ENCODE measurements at regions not wholly inside any gene's neighbourhood (a gene's known extent, or its start where the extent isn't known, plus 50 kb on each side); places are given as distances from the start of the nearest gene placed in this dataset.
"Not testable (repeated sequence)": the region's sequence is repeated elsewhere in the genome, so short reads cannot be mapped to it uniquely, and the experiment has no call there.

GRCh38 chr4:118410138-118410537 is 57.3 kb upstream of the PRSS12 start:
- DNase-seq (ENCODE audit: low read depth) = no peak

- no peak for DNase-seq (ENCODE audit: low read depth)
Observed at GRCh38 chr4:118417325-118417724, 64.5 kb upstream of the PRSS12 start.

GRCh38 chr4:118417800-118418199 is 65.0 kb upstream of the PRSS12 start:
- DNase-seq (ENCODE audit: low read depth) = not testable (repeated sequence)

GRCh38 chr4:118418396-118418795 is 65.6 kb upstream of the PRSS12 start:
- not testable (repeated sequence) for DNase-seq (ENCODE audit: low read depth)

GRCh38 chr4:118419626-118420025 is 66.8 kb upstream of the PRSS12 start:
- not testable (repeated sequence) for DNase-seq (ENCODE audit: low read depth)

GRCh38 chr4:118424062-118424461 is 71.3 kb upstream of the PRSS12 start:
- DNase-seq (ENCODE audit: low read depth) = peak; percentile 18

GRCh38 chr4:118428881-118429280 is 76.1 kb upstream of the PRSS12 start:
- DNase-seq (ENCODE audit: low read depth) = not testable (repeated sequence)

GRCh38 chr4:118432359-118432758 is 79.6 kb upstream of the PRSS12 start:
- not testable (repeated sequence) for DNase-seq (ENCODE audit: low read depth)

GRCh38 chr4:118433612-118434375 is 81.0 kb upstream of the PRSS12 start:
- DNase-seq (ENCODE audit: low read depth) = not testable (repeated sequence)

- DNase-seq (ENCODE audit: low read depth) = not testable (repeated sequence)
Observed at GRCh38 chr4:118435415-118435814, 82.6 kb upstream of the PRSS12 start.

- DNase-seq (ENCODE audit: low read depth) = not testable (repeated sequence)
Observed at GRCh38 chr4:118442115-118442837, 89.5 kb upstream of the PRSS12 start.

GRCh38 chr4:118447397-118447796 is 94.6 kb upstream of the PRSS12 start:
- DNase-seq (ENCODE audit: low read depth) = not testable (repeated sequence)

GRCh38 chr4:118454857-118455256 is 102.1 kb upstream of the PRSS12 start:
- not testable (repeated sequence) for DNase-seq (ENCODE audit: low read depth)

- not testable (repeated sequence) for DNase-seq (ENCODE audit: low read depth)
Observed at GRCh38 chr4:118461435-118461834, 108.6 kb upstream of the PRSS12 start.

- DNase-seq (ENCODE audit: low read depth) = not testable (repeated sequence)
Observed at GRCh38 chr4:118465831-118466230, 113.0 kb upstream of the PRSS12 start.

- not testable (repeated sequence) for DNase-seq (ENCODE audit: low read depth)
Observed at GRCh38 chr4:118474001-118474626, 121.3 kb upstream of the PRSS12 start.

GRCh38 chr4:118474771-118475170 is 122.0 kb upstream of the PRSS12 start:
- not testable (repeated sequence) for DNase-seq (ENCODE audit: low read depth)

- DNase-seq (ENCODE audit: low read depth) = not testable (repeated sequence)
Observed at GRCh38 chr4:118475901-118476300, 123.1 kb upstream of the PRSS12 start.

- not testable (repeated sequence) for DNase-seq (ENCODE audit: low read depth)
Observed at GRCh38 chr4:118477826-118478225, 125.0 kb upstream of the PRSS12 start.

GRCh38 chr4:118485801-118486314 is 133.1 kb upstream of the PRSS12 start:
- DNase-seq (ENCODE audit: low read depth) = not testable (repeated sequence)

- not testable (repeated sequence) for DNase-seq (ENCODE audit: low read depth)
Observed at GRCh38 chr4:118492963-118493362, 140.2 kb upstream of the PRSS12 start.

- DNase-seq (ENCODE audit: low read depth) = not testable (repeated sequence)
Observed at GRCh38 chr4:118494437-118494836, 141.6 kb upstream of the PRSS12 start.

All from activated T-cell treated with anti-CD3 and anti-CD28 coated beads for 24 hours (primary cell).